ENCODE measurements at regions not wholly inside any gene's neighbourhood (a gene's known extent, or its start where the extent isn't known, plus 50 kb on each side); places are given as distances from the start of the nearest gene placed in this dataset.

DNA sequence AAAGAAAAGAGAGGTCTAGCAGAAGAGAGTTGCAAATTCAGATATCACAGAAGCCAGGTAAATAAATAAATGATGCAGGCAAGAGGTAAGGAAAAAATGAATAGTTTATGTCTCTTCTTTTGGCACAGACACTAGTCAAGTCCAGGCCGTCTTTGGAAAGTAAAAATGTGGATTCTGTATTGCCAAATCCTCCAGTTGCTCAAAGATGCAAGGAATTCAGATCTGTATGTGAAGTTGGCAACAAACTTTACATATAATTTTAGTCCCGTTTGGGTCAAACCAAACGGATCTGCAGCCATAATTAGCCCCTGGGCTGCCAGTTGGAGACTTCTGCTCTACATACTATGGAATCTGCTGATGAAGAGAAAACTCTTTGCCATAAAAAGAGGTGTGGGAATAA lies 200.5 kb upstream of the RND3 start:
- TF ChIP-seq, protein P1, sequence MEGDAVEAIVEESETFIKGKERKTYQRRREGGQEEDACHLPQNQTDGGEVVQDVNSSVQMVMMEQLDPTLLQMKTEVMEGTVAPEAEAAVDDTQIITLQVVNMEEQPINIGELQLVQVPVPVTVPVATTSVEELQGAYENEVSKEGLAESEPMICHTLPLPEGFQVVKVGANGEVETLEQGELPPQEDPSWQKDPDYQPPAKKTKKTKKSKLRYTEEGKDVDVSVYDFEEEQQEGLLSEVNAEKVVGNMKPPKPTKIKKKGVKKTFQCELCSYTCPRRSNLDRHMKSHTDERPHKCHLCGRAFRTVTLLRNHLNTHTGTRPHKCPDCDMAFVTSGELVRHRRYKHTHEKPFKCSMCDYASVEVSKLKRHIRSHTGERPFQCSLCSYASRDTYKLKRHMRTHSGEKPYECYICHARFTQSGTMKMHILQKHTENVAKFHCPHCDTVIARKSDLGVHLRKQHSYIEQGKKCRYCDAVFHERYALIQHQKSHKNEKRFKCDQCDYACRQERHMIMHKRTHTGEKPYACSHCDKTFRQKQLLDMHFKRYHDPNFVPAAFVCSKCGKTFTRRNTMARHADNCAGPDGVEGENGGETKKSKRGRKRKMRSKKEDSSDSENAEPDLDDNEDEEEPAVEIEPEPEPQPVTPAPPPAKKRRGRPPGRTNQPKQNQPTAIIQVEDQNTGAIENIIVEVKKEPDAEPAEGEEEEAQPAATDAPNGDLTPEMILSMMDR (IDR thresholded peaks at IDR 0.05; ENCODE audit: low read length): no peak
- no peak for TF ChIP-seq EZH2 (IDR thresholded peaks at IDR 0.05; ENCODE audit: borderline replicate concordance, low read length)
